IPS-15b (cell line): ENCODE measurements at regions not wholly inside any gene's neighbourhood (a gene's known extent, or its start where the extent isn't known, plus 50 kb on each side); places are given as distances from the start of the nearest gene placed in this dataset.

Experiments
- H3K27me3 ChIP-seq: one replicate; pipeline ENCODE4 v1.6.1; 2013; ENCODE audit warnings: low read length; ENCODE audit not compliant: control insufficient read depth, insufficient read depth
- H3K36me3 ChIP-seq: one replicate; pipeline ENCODE4 v1.6.1; 2013; ENCODE audit warnings: low read length; ENCODE audit not compliant: control insufficient read depth, insufficient read depth
- H3K4me1 ChIP-seq: one replicate; pipeline ENCODE4 v1.6.1; 2013; ENCODE audit warnings: mild to moderate bottlenecking, low read length; ENCODE audit not compliant: control insufficient read depth, insufficient read depth
- H3K4me3 ChIP-seq: one replicate; pipeline ENCODE4 v1.5.1; 2013; ENCODE audit warnings: low read depth, low read length
- H3K9ac ChIP-seq: one replicate; pipeline ENCODE4 v1.6.1; 2013; ENCODE audit warnings: low read depth, mild to moderate bottlenecking, low read length
- H3K9me3 ChIP-seq: one replicate; pipeline ENCODE4 v1.6.1; 2013; ENCODE audit warnings: mild to moderate bottlenecking, low read length; ENCODE audit not compliant: control insufficient read depth, insufficient read depth

- Histone ChIP-seq H3K36me3 (no peaks in the 10 kb centered on the region), H3K27me3 (no peaks in the 10 kb centered on the region), H3K9ac (no peak overlapping the region), H3K4me1 (no peaks in the 10 kb centered on the region), H3K9me3 (no peaks in the 10 kb centered on the region), H3K4me3 (no peak overlapping the region)
Measured at GRCh38 chr14:53534841-53535240, 381.7 kb upstream of the DDHD1 start.

- H3K4me3 ChIP-seq, result no peak overlapping the region
- no peak overlapping the region for H3K9ac ChIP-seq
- no peaks in the 10 kb centered on the region for H3K36me3 ChIP-seq
- no peaks in the 10 kb centered on the region for H3K4me1 ChIP-seq
- no peaks in the 10 kb centered on the region for H3K27me3 ChIP-seq
- no peaks in the 10 kb centered on the region for H3K9me3 ChIP-seq
Measured at GRCh38 chr14:53533384-53533970, 380.4 kb upstream of the DDHD1 start.

GRCh38 chr14:53532853-53533252 lies 379.7 kb upstream of the DDHD1 start:
- H3K4me1 ChIP-seq, result no peaks in the 10 kb centered on the region

GRCh38 chr14:53531730-53532129 lies 378.6 kb upstream of the DDHD1 start:
- H3K36me3 ChIP-seq, result no peaks in the 10 kb centered on the region
- H3K9ac ChIP-seq, result no peak overlapping the region
- no peaks in the 10 kb centered on the region for H3K4me1 ChIP-seq
- no peak overlapping the region for H3K4me3 ChIP-seq
- no peaks in the 10 kb centered on the region for H3K9me3 ChIP-seq
- H3K27me3 ChIP-seq, result no peaks in the 10 kb centered on the region

More at GRCh38 chr14:53532853-53533252, 379.7 kb upstream of the DDHD1 start:
- no peaks in the 10 kb centered on the region for H3K27me3 ChIP-seq
- no peaks in the 10 kb centered on the region for H3K9me3 ChIP-seq
- H3K9ac ChIP-seq, result no peak overlapping the region
- H3K4me3 ChIP-seq, result no peak overlapping the region
- no peaks in the 10 kb centered on the region for H3K36me3 ChIP-seq

GRCh38 chr14:53531156-53531555 lies 378.0 kb upstream of the DDHD1 start:
- Histone ChIP-seq H3K4me3 (no peak overlapping the region), H3K36me3 (no peaks in the 10 kb centered on the region), H3K27me3 (no peaks in the 10 kb centered on the region), H3K9ac (no peak overlapping the region), H3K9me3 (no peaks in the 10 kb centered on the region), H3K4me1 (no peaks in the 10 kb centered on the region)

GRCh38 chr14:53529519-53529918 lies 376.4 kb upstream of the DDHD1 start:
- Histone ChIP-seq H3K4me1 (no peaks in the 10 kb centered on the region), H3K4me3 (no peak overlapping the region), H3K9me3 (no peaks in the 10 kb centered on the region), H3K9ac (no peak overlapping the region), H3K27me3 (no peaks in the 10 kb centered on the region), H3K36me3 (no peaks in the 10 kb centered on the region)

GRCh38 chr14:53528185-53528671 lies 375.1 kb upstream of the DDHD1 start:
- no peak overlapping the region for H3K9ac ChIP-seq
- no peaks in the 10 kb centered on the region for H3K27me3 ChIP-seq
- H3K4me1 ChIP-seq, result no peaks in the 10 kb centered on the region
- H3K36me3 ChIP-seq, result no peaks in the 10 kb centered on the region
- no peaks in the 10 kb centered on the region for H3K9me3 ChIP-seq
- H3K4me3 ChIP-seq, result no peak overlapping the region

- H3K27me3 ChIP-seq, result no peaks in the 10 kb centered on the region
- H3K9me3 ChIP-seq, result no peaks in the 10 kb centered on the region
- H3K4me1 ChIP-seq, result no peaks in the 10 kb centered on the region
- no peaks in the 10 kb centered on the region for H3K36me3 ChIP-seq
- H3K9ac ChIP-seq, result no peak overlapping the region
- H3K4me3 ChIP-seq, result no peak overlapping the region
Measured at GRCh38 chr14:53526200-53526599, 373.1 kb upstream of the DDHD1 start.

GRCh38 chr14:53525608-53526007 lies 372.5 kb upstream of the DDHD1 start:
- H3K36me3 ChIP-seq, result no peaks in the 10 kb centered on the region
- no peaks in the 10 kb centered on the region for H3K9me3 ChIP-seq

GRCh38 chr14:53524391-53524790 lies 371.3 kb upstream of the DDHD1 start:
- Histone ChIP-seq H3K9me3 (no peaks in the 10 kb centered on the region), H3K36me3 (no peaks in the 10 kb centered on the region), H3K9ac (no peak overlapping the region), H3K27me3 (no peaks in the 10 kb centered on the region), H3K4me1 (no peaks in the 10 kb centered on the region), H3K4me3 (no peak overlapping the region)

More at GRCh38 chr14:53525608-53526007, 372.5 kb upstream of the DDHD1 start:
- Histone ChIP-seq H3K27me3 (no peaks in the 10 kb centered on the region), H3K4me3 (no peak overlapping the region), H3K9ac (no peak overlapping the region), H3K4me1 (no peaks in the 10 kb centered on the region)

- no peak overlapping the region for H3K9ac ChIP-seq
- no peaks in the 10 kb centered on the region for H3K36me3 ChIP-seq
- H3K27me3 ChIP-seq, result no peaks in the 10 kb centered on the region
- no peaks in the 10 kb centered on the region for H3K9me3 ChIP-seq
- H3K4me1 ChIP-seq, result no peaks in the 10 kb centered on the region
- H3K4me3 ChIP-seq, result no peak overlapping the region
Measured at GRCh38 chr14:53523226-53523625, 370.1 kb upstream of the DDHD1 start.

- no peaks in the 10 kb centered on the region for H3K36me3 ChIP-seq
- H3K27me3 ChIP-seq, result no peaks in the 10 kb centered on the region
- no peak overlapping the region for H3K4me3 ChIP-seq
- H3K9ac ChIP-seq, result no peak overlapping the region
- no peaks in the 10 kb centered on the region for H3K4me1 ChIP-seq
- H3K9me3 ChIP-seq, result no peaks in the 10 kb centered on the region
Measured at GRCh38 chr14:53520078-53520928, 367.2 kb upstream of the DDHD1 start.
